Aorta (tissue), 5 donors: ENCODE measurements at regions not wholly inside any gene's neighbourhood (a gene's known extent, or its start where the extent isn't known, plus 50 kb on each side); places are given as distances from the start of the nearest gene placed in this dataset.

Experiments used
- ATAC-seq: fragments of 200-7000 bp; cut with Tn5 transposase; one replicate; pipeline ENCODE4 v1.9.1; 2022; ENCODE audit warnings: moderate library complexity; ENCODE audit not compliant: low FRiP score
- DNase-seq, 2 donors: peaks; one replicate each; pipeline ENCODE4 v3.0.0-alpha.2; 2020
- H3K27ac ChIP-seq, 2 donors: one replicate each; pipeline ENCODE4 v1.5.1; 2013; ENCODE audit warnings: low read length in 2 of 2, mild to moderate bottlenecking in 2 of 2, moderate library complexity in 2 of 2, control low read depth in 1 of 2, inconsistent platforms in 1 of 2, low read depth in 1 of 2
- H3K27me3 ChIP-seq, 2 donors: one replicate each; pipeline ENCODE4 v1.6.1; 2013; ENCODE audit warnings: control low read depth in 1 of 2, low read length in 1 of 2, mild to moderate bottlenecking in 1 of 2, moderate library complexity in 1 of 2; ENCODE audit not compliant: insufficient read depth in 2 of 2, control insufficient read depth in 1 of 2
- H3K36me3 ChIP-seq, 2 donors: one replicate each; pipeline ENCODE4 v1.6.1; 2013; ENCODE audit warnings: control low read depth in 1 of 2, low read length in 1 of 2, mild to moderate bottlenecking in 1 of 2; ENCODE audit not compliant: insufficient read depth in 2 of 2, control insufficient read depth in 1 of 2
- H3K4me1 ChIP-seq, 2 donors: one replicate each; pipeline ENCODE4 v1.6.1; 2013; ENCODE audit warnings: low read length in 2 of 2, control low read depth in 1 of 2, mild to moderate bottlenecking in 1 of 2, moderate library complexity in 1 of 2; ENCODE audit not compliant: insufficient read depth in 2 of 2, control insufficient read depth in 1 of 2
- H3K4me3 ChIP-seq, 2 donors: one replicate each; pipeline ENCODE4 v1.5.1; 2013; ENCODE audit warnings: low read length in 2 of 2, control low read depth in 1 of 2, mild to moderate bottlenecking in 1 of 2
- H3K9me3 ChIP-seq: one replicate; pipeline ENCODE4 v1.6.1; 2013; ENCODE audit warnings: mild to moderate bottlenecking, low read length; ENCODE audit not compliant: control insufficient read depth
- WGBS, 2 donors: extraction: QIAGEN DNeasy Blood & Tissue Kit; methylation state at CpG; one replicate each; pipeline ENCODE4 v1.1.7; 2013; 5-methylcytosine and 5-hydroxymethylcytosine counted together
- intact Hi-C, 2 donors: fragments of 100-400 bp; cut with DNase I; formaldehyde crosslinking; loops; one replicate each; pipeline versions ENCODE4 v1.14.2 to v1.15.0; 2022
- donor health status: healthy with polysubstance abuse.
- donor health status: Bipolar disorder and iron deficiency.
- donor health status: DM: no; HTN: no; CAD: no.
- donor health status: DM: no; HTN: no; CAD: no.
- donor health status: DM: yes; HTN: yes; CAD: no.

DNA sequence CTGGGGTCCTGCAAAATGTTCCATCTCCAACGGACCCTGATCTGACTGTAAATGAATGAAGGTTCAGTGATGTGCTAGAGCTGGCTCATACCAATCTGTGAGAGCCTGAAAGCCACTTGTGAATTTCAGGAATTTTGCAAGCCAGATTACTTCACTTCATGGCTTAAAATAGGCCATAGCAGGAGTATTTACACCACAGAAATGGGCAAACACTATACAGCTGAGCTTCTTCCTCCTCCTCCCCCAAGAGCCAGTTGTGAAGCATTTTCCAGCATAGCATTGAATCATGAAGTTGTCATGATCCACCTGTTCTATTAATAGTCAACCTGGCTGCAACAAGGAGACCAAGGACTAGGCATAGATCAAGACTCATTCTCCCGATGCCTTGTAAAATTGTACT, 141.3 kb upstream of the RASSF8 start:
- no peak for ATAC-seq
- Histone ChIP-seq H3K27me3 (no peaks in the 10 kb centered on the region), H3K4me3 (no peak overlapping the region), H3K27ac (no peak overlapping the region), H3K36me3 (no peaks in the 10 kb centered on the region), H3K9me3 (peaks cover 2% of the 10 kb centered on the region), H3K4me1 (no peaks in the 10 kb centered on the region)
- DNase-seq = no peak
- intact Hi-C loops = no loop called here
- WGBS, 2 donors = 85 to 93% methylated on average over 2 of the region's 2 CpGs

DNA sequence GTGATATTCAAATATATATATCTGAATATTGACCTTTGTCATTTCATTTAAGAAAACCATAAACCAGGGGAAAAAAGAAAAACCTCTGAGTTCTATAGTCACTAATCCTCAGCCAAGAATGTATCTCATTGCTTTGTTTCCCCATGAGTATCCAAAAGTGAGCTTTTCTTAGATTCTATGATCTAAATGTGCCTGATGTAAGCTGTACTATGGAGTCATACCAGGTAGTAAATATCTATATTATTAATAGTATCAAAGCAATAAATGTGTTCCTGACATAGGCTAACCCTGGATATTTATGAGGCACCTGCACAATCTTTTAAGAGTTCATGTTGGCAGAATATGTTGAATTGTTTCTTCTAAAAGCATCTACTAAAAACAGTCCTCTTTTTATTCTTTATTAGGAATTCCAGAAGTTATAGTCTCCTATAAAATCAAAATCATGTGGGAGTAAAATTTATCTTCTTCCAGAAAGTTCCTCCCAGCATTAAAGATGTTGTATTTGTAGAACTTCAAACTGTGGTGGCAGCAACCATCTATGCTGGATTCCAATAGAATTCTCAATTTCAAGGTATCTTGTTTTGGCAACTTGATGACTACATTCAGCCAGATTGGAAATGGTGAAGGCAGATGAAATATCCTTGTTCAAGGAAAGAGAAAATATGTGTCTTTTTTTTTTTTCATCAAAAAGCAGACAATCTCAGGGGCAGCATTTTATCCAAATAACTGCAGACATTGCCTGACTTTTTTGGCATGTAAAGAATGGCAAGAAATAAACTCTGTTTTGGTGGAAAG, 139.7 kb upstream of the RASSF8 start:
- no peak for DNase-seq
- Histone ChIP-seq H3K36me3 (no peaks in the 10 kb centered on the region), H3K9me3 (peaks cover 2% of the 10 kb centered on the region), H3K4me3 (no peak overlapping the region), H3K27me3 (no peaks in the 10 kb centered on the region), H3K4me1 (no peaks in the 10 kb centered on the region), H3K27ac (no peak overlapping the region)
- no peak for ATAC-seq
- intact Hi-C loops = no loop called here

GRCh38 chr12:25819691-25820090, 138.8 kb upstream of the RASSF8 start:
- Histone ChIP-seq H3K4me1 (no peaks in the 10 kb centered on the region), H3K27me3 (no peaks in the 10 kb centered on the region), H3K27ac (no peak overlapping the region), H3K9me3 (peaks cover 2% of the 10 kb centered on the region), H3K4me3 (no peak overlapping the region), H3K36me3 (no peaks in the 10 kb centered on the region)
- WGBS, 2 donors = 76 to 78% methylated on average over 11 of the region's 11 CpGs
- ATAC-seq (no peak), DNase-seq (no peak)
- intact Hi-C loops = loop anchor here in 1 of 2 donors (10.0 kb wide), 1 partner anchor 195 kb away; no protein-coding TSS in a partner anchor

DNA sequence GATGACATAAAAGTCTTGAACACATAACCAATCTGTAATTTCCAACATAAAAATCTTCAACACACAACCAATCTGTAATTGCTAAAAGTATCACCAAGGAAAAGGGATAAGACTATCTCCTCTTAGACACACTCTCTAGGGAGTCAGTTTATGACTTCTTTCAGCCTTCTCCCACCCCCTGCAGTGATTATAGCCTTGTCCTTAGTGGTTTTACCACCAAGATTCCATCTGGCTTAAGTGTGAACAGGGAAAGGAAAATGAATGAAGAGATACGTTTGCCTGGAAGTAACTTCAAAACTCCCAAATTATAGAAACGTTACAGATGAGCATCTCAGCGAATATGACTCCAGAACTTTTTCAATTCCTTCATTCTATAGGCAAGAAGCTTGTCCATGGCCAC, 136.2 kb upstream of the RASSF8 start:
- no peaks in the 10 kb centered on the region for H3K4me1 ChIP-seq
- no peak overlapping the region for H3K4me3 ChIP-seq
- no peak for ATAC-seq
- H3K9me3 ChIP-seq = peaks cover 2% of the 10 kb centered on the region
- WGBS, 2 donors = 80 to 87% methylated on average over 3 of the region's 3 CpGs
- DNase-seq = no peak
- H3K27ac ChIP-seq = no peak overlapping the region
- H3K36me3 ChIP-seq = no peaks in the 10 kb centered on the region
- intact Hi-C loops = loop anchor here in 1 of 2 donors (10.0 kb wide), 1 partner anchor 193 kb away; no protein-coding TSS in a partner anchor
- no peaks in the 10 kb centered on the region for H3K27me3 ChIP-seq

- no peak overlapping the region for H3K27ac ChIP-seq
- intact Hi-C loops = loop anchor here in 1 of 2 donors (10.0 kb wide), 1 partner anchor 190 kb away; no protein-coding TSS in a partner anchor
- ATAC-seq (no peak), DNase-seq (no peak)
- H3K9me3 ChIP-seq = no peaks in the 10 kb centered on the region
- H3K4me3 ChIP-seq = no peak overlapping the region
- no peaks in the 10 kb centered on the region for H3K36me3 ChIP-seq
- no peaks in the 10 kb centered on the region for H3K4me1 ChIP-seq
- H3K27me3 ChIP-seq = no peaks in the 10 kb centered on the region
- WGBS, 2 donors = 48 to 56% methylated on average over 2 of the region's 2 CpGs
Measured at GRCh38 chr12:25824734-25825133, 133.7 kb upstream of the RASSF8 start.

- Histone ChIP-seq H3K4me3 (no peak overlapping the region), H3K27me3 (no peaks in the 10 kb centered on the region), H3K27ac (no peak overlapping the region), H3K9me3 (no peaks in the 10 kb centered on the region), H3K36me3 (no peaks in the 10 kb centered on the region), H3K4me1 (no peaks in the 10 kb centered on the region)
- intact Hi-C loops = loop anchor here in 1 of 2 donors (10.0 kb wide), 1 partner anchor 189 kb away; no protein-coding TSS in a partner anchor
- ATAC-seq (no peak), DNase-seq (no peak)
- 80 to 89% methylated on average over 6 of the region's 6 CpGs for WGBS, 2 donors
Measured at GRCh38 chr12:25825446-25825845, 133.0 kb upstream of the RASSF8 start.

DNA sequence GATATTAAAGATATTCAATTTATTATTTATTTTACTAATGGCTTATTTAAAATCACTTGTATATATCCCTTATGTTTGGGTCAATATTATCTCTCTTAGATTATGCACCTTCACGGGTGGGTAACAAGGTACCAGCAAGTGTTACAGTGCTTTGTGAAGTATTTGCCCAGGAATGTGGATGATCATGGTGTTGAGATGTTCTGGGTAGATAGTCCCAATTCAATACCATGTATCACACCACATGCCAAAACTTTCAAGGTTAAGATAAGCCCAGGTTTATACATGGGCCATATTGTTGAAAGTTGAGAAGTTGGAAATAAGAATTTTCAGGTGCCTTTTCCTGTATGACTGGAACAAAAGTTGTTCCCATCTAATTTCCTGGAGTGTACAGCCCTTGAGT, 131.3 kb upstream of the RASSF8 start:
- WGBS, 2 donors = 97 to 100% methylated on average over 1 of the region's 1 CpG
- intact Hi-C loops = loop anchor here in 1 of 2 donors (10.0 kb wide), 1 partner anchor 188 kb away; no protein-coding TSS in a partner anchor

GRCh38 chr12:25827747-25828146, 130.7 kb upstream of the RASSF8 start:
- H3K27me3 ChIP-seq = no peaks in the 10 kb centered on the region
- H3K9me3 ChIP-seq = no peaks in the 10 kb centered on the region
- ATAC-seq (no peak), DNase-seq (no peak)
- intact Hi-C loops = loop anchor here in 1 of 2 donors (10.0 kb wide), 1 partner anchor 187 kb away; no protein-coding TSS in a partner anchor
- H3K36me3 ChIP-seq = no peaks in the 10 kb centered on the region
- no peak overlapping the region for H3K4me3 ChIP-seq
- WGBS, 2 donors = 47 to 51% methylated on average over 3 of the region's 3 CpGs
- no peaks in the 10 kb centered on the region for H3K4me1 ChIP-seq
- no peak overlapping the region for H3K27ac ChIP-seq

More for the DNA sequence above, 131.3 kb upstream of the RASSF8 start:
- Histone ChIP-seq H3K4me3 (no peak overlapping the region), H3K27me3 (no peaks in the 10 kb centered on the region), H3K9me3 (no peaks in the 10 kb centered on the region), H3K36me3 (no peaks in the 10 kb centered on the region), H3K27ac (no peak overlapping the region), H3K4me1 (no peaks in the 10 kb centered on the region)
- ATAC-seq = no peak
- no peak for DNase-seq

DNA sequence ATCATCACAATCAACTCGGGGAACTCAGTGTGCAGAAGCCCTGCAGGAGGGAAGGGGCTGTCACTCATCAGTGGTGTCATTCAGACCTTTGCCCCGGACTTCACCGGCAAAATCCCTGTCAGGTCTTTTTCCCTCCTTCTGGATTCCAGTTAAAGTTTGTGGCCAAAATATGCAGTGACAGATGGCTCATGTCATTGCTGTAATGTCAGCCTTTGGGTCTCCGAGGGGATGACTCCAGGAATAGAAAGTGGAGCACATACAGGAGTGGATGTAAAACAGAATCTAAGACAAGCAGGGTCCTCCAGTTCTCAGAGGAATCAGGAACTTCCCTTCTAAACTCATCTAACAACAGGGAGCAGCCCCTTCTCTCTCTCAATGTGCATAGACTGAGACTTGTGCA, 130.3 kb upstream of the RASSF8 start:
- no peaks in the 10 kb centered on the region for H3K36me3 ChIP-seq
- ATAC-seq (no peak), DNase-seq (no peak)
- no peak overlapping the region for H3K4me3 ChIP-seq
- intact Hi-C loops = loop anchor here in 1 of 2 donors (10.0 kb wide), 1 partner anchor 187 kb away; no protein-coding TSS in a partner anchor
- 21 to 31% methylated on average over 4 of the region's 4 CpGs for WGBS, 2 donors
- H3K4me1 ChIP-seq = no peaks in the 10 kb centered on the region
- no peaks in the 10 kb centered on the region for H3K9me3 ChIP-seq
- H3K27me3 ChIP-seq = no peaks in the 10 kb centered on the region
- H3K27ac ChIP-seq = no peak overlapping the region
